Sigmoid colon (tissue), 6 donors: ENCODE measurements at regions not wholly inside any gene's neighbourhood (a gene's known extent, or its start where the extent isn't known, plus 50 kb on each side); places are given as distances from the start of the nearest gene placed in this dataset.

ENCODE experiments used
- DNase-seq: peaks from one replicate; pipeline ENCODE4 v3.0.0-alpha.2; 2019
- H3K27ac ChIP-seq, 4 donors: fragments of 200-600 bp; sonication (generic); one replicate each; pipeline ENCODE4 v1.5.1; 2016 to 2019; ENCODE audit warnings: mild to moderate bottlenecking in 1 of 4
- H3K27me3 ChIP-seq, 3 donors: fragments of 200-600 bp; sonication (generic); one replicate each; pipeline ENCODE4 v1.5.1; 2019; ENCODE audit warnings: mild to moderate bottlenecking in 1 of 3
- H3K36me3 ChIP-seq, 4 donors: fragments of 200-600 bp; sonication (generic); one replicate each; pipeline ENCODE4 v1.5.1; 2016 to 2019
- H3K4me1 ChIP-seq, 4 donors: fragments of 200-600 bp; sonication (generic); one replicate each; pipeline ENCODE4 v1.5.1; 2017 to 2019
- H3K4me3 ChIP-seq, 4 donors: fragments of 200-600 bp; sonication (generic); one replicate each; pipeline ENCODE4 v1.5.1; 2017 to 2019; ENCODE audit warnings: mild to moderate bottlenecking in 2 of 4, moderate library complexity in 1 of 4
- H3K9me3 ChIP-seq, 4 donors: fragments of 200-600 bp in 3 of 4; sonication (generic) in 3 of 4; one replicate each; pipeline versions ENCODE4 v1.5.1 to v1.6.1; 2013 to 2019
- CTCF ChIP-seq, 4 experiments: fragments of 450-650 bp in 3 of 4; fragments of 200-600 bp in 1 of 4; IDR thresholded peaks; one replicate each; pipeline ENCODE4 v1.5.1; 2016 to 2019; ENCODE audit warnings: antibody characterized with exemption in 4 of 4, mild to moderate bottlenecking in 3 of 4, moderate library complexity in 2 of 4
- EP300 ChIP-seq, 4 donors: sonication (generic); formaldehyde crosslinking; IDR thresholded peaks; one replicate each; pipeline ENCODE4 v1.6.1; 2017; ENCODE audit warnings: antibody characterized with exemption in 4 of 4
- POLR2A ChIP-seq, 2 donors: fragments of 450-650 bp; IDR thresholded peaks; one replicate each; pipeline ENCODE4 v1.6.1; 2016; ENCODE audit warnings: antibody characterized with exemption in 2 of 2, mild to moderate bottlenecking in 2 of 2, moderate library complexity in 2 of 2
- POLR2AphosphoS5 ChIP-seq, 4 donors: sonication (generic); formaldehyde crosslinking; IDR thresholded peaks; one replicate each; pipeline ENCODE4 v1.6.1; 2017; ENCODE audit warnings: antibody characterized with exemption in 4 of 4
- WGBS, 2 donors: extraction: QIAGEN DNeasy Blood & Tissue Kit; methylation state at CpG; one replicate each; pipeline ENCODE4 v1.1.7; 2013; 5-methylcytosine and 5-hydroxymethylcytosine counted together
- intact Hi-C: fragments of 100-400 bp; cut with DNase I; formaldehyde crosslinking; loops from one replicate; pipeline ENCODE4 v1.15.1; 2023
- donor health status: healthy with polysubstance abuse.
- donor health status: healthy.

- no peak overlapping the region for H3K4me3 ChIP-seq
- no peak for TF ChIP-seq EP300 (IDR thresholded peaks at IDR 0.05)
- no peaks in the 10 kb centered on the region for H3K9me3 ChIP-seq
- intact Hi-C loops = no loop called here
- no peaks in the 10 kb centered on the region for H3K4me1 ChIP-seq
- H3K27ac ChIP-seq = no peak overlapping the region
- WGBS, 2 donors = 90 to 91% methylated on average over 3 of the region's 3 CpGs
- DNase-seq = no peak
- no peaks in the 10 kb centered on the region for H3K27me3 ChIP-seq
- no peaks in the 10 kb centered on the region for H3K36me3 ChIP-seq
Observed at GRCh38 chr6:12385316-12385715, 95.2 kb downstream of the EDN1 start.

GRCh38 chr6:12386816-12387215, 96.7 kb downstream of the EDN1 start:
- H3K4me3 ChIP-seq = no peak overlapping the region
- intact Hi-C loops = no loop called here
- no peaks in the 10 kb centered on the region for H3K9me3 ChIP-seq
- H3K36me3 ChIP-seq = no peaks in the 10 kb centered on the region
- no peaks in the 10 kb centered on the region for H3K4me1 ChIP-seq
- no peaks in the 10 kb centered on the region for H3K27me3 ChIP-seq
- no peak for DNase-seq
- WGBS, 2 donors = 93 to 96% methylated on average over 5 of the region's 5 CpGs
- no peak overlapping the region for H3K27ac ChIP-seq
- TF ChIP-seq EP300 (IDR thresholded peaks at IDR 0.05) = no peak

- no peaks in the 10 kb centered on the region for H3K9me3 ChIP-seq
- no peak overlapping the region for H3K27ac ChIP-seq
- no peaks in the 10 kb centered on the region for H3K36me3 ChIP-seq
- no peak for DNase-seq
- no peak overlapping the region for H3K4me3 ChIP-seq
- intact Hi-C loops = no loop called here
- no peak for TF ChIP-seq EP300 (IDR thresholded peaks at IDR 0.05)
- no peak for TF ChIP-seq CTCF (IDR thresholded peaks at IDR 0.05)
- TF ChIP-seq POLR2AphosphoS5 (IDR thresholded peaks at IDR 0.05) = no peak
- TF ChIP-seq POLR2A (IDR thresholded peaks at IDR 0.05) = no peak
- no peaks in the 10 kb centered on the region for H3K27me3 ChIP-seq
- 65% methylated on average over 3 of the region's 3 CpGs for WGBS, 2 donors
- peaks cover 0 to 10% (median 5%) of the 10 kb centered on the region in 4 donors for H3K4me1 ChIP-seq
Observed at GRCh38 chr6:12391472-12391871, 101.3 kb downstream of the EDN1 start.

- DNase-seq = no peak
- no peak overlapping the region for H3K4me3 ChIP-seq
- peaks cover 0 to 10% (median 5%) of the 10 kb centered on the region in 4 donors for H3K4me1 ChIP-seq
- 79 to 82% methylated on average over 6 of the region's 6 CpGs for WGBS, 2 donors
- no peaks in the 10 kb centered on the region for H3K9me3 ChIP-seq
- intact Hi-C loops = no loop called here
- no peaks in the 10 kb centered on the region for H3K27me3 ChIP-seq
- no peak overlapping the region for H3K27ac ChIP-seq
- no peaks in the 10 kb centered on the region for H3K36me3 ChIP-seq
- no peak for TF ChIP-seq POLR2AphosphoS5 (IDR thresholded peaks at IDR 0.05)
- TF ChIP-seq EP300 (IDR thresholded peaks at IDR 0.05) = no peak
- no peak for TF ChIP-seq POLR2A (IDR thresholded peaks at IDR 0.05)
Observed at GRCh38 chr6:12392490-12392889, 102.3 kb downstream of the EDN1 start.

GRCh38 chr6:12393100-12393499, 102.9 kb downstream of the EDN1 start:
- H3K9me3 ChIP-seq = no peaks in the 10 kb centered on the region
- H3K27me3 ChIP-seq = no peaks in the 10 kb centered on the region
- peaks cover 0 to 10% (median 5%) of the 10 kb centered on the region in 4 donors for H3K4me1 ChIP-seq
- no peak overlapping the region for H3K4me3 ChIP-seq
- WGBS, 2 donors = 96 to 97% methylated on average over 1 of the region's 1 CpG
- H3K27ac ChIP-seq = no peak overlapping the region
- H3K36me3 ChIP-seq = no peaks in the 10 kb centered on the region
- no peak for DNase-seq
- TF ChIP-seq POLR2A (IDR thresholded peaks at IDR 0.05) (no peak), EP300 (IDR thresholded peaks at IDR 0.05) (no peak), POLR2AphosphoS5 (IDR thresholded peaks at IDR 0.05) (no peak), CTCF (IDR thresholded peaks at IDR 0.05) (no peak)
- intact Hi-C loops = no loop called here

GRCh38 chr6:12394170-12394569, 104.0 kb downstream of the EDN1 start:
- no peak overlapping the region for H3K27ac ChIP-seq
- DNase-seq = no peak
- peaks cover 0 to 10% (median 5%) of the 10 kb centered on the region in 4 donors for H3K4me1 ChIP-seq
- WGBS, 2 donors = 95 to 98% methylated on average over 3 of the region's 3 CpGs
- no peaks in the 10 kb centered on the region for H3K27me3 ChIP-seq
- TF ChIP-seq POLR2A (IDR thresholded peaks at IDR 0.05) = no peak
- no peak for TF ChIP-seq EP300 (IDR thresholded peaks at IDR 0.05)
- no peak for TF ChIP-seq POLR2AphosphoS5 (IDR thresholded peaks at IDR 0.05)
- TF ChIP-seq CTCF (IDR thresholded peaks at IDR 0.05) = no peak
- no peaks in the 10 kb centered on the region for H3K9me3 ChIP-seq
- H3K36me3 ChIP-seq = no peaks in the 10 kb centered on the region
- intact Hi-C loops = no loop called here
- H3K4me3 ChIP-seq = no peak overlapping the region
